Neuron (in vitro differentiated cells): ENCODE measurements at regions not wholly inside any gene's neighbourhood (a gene's known extent, or its start where the extent isn't known, plus 50 kb on each side); places are given as distances from the start of the nearest gene placed in this dataset.

Experiments
- H2AFZ ChIP-seq: one replicate; pipeline ENCODE4 v1.6.1; 2013; ENCODE audit warnings: low read depth, mild to moderate bottlenecking, inconsistent platforms, low read length, moderate library complexity
- H3K27me3 ChIP-seq: one replicate; pipeline ENCODE4 v1.6.1; 2013; ENCODE audit warnings: low read length; ENCODE audit not compliant: insufficient read depth
- H3K36me3 ChIP-seq: one replicate; pipeline ENCODE4 v1.6.1; 2013; ENCODE audit warnings: low read length; ENCODE audit not compliant: insufficient read depth
- H3K4me1 ChIP-seq: one replicate; pipeline ENCODE4 v1.6.1; 2013; ENCODE audit warnings: low read length; ENCODE audit not compliant: insufficient read depth
- H3K4me3 ChIP-seq: 2 replicates; pipeline ENCODE4 v1.5.1; 2013; ENCODE audit warnings: mild to moderate bottlenecking, low read length, moderate library complexity
- H3K9me3 ChIP-seq: one replicate; pipeline ENCODE4 v1.6.1; 2013; ENCODE audit warnings: low read length

GRCh38 chr18:37955201-37955600, 389.6 kb upstream of the CELF4 start:
- Histone ChIP-seq H3K36me3 (no peaks in the 10 kb centered on the region), H3K27me3 (no peaks in the 10 kb centered on the region)

GRCh38 chr18:37953876-37954275, 388.3 kb upstream of the CELF4 start:
- Histone ChIP-seq H3K4me3 (no peak overlapping the region), H3K27me3 (no peaks in the 10 kb centered on the region), H3K9me3 (no peaks in the 10 kb centered on the region), H3K36me3 (no peaks in the 10 kb centered on the region), H2AFZ (no peak overlapping the region), H3K4me1 (no peaks in the 10 kb centered on the region)

More at GRCh38 chr18:37955201-37955600, 389.6 kb upstream of the CELF4 start:
- Histone ChIP-seq H3K9me3 (no peaks in the 10 kb centered on the region), H2AFZ (no peak overlapping the region), H3K4me3 (no peak overlapping the region), H3K4me1 (no peaks in the 10 kb centered on the region)

GRCh38 chr18:37948471-37948870, 382.9 kb upstream of the CELF4 start:
- Histone ChIP-seq H2AFZ (no peak overlapping the region), H3K4me1 (no peaks in the 10 kb centered on the region), H3K4me3 (no peak overlapping the region), H3K27me3 (no peaks in the 10 kb centered on the region), H3K36me3 (no peaks in the 10 kb centered on the region), H3K9me3 (no peaks in the 10 kb centered on the region)

GRCh38 chr18:37946324-37946723, 380.7 kb upstream of the CELF4 start:
- Histone ChIP-seq H3K4me1 (no peaks in the 10 kb centered on the region), H3K4me3 (no peak overlapping the region), H2AFZ (no peak overlapping the region), H3K27me3 (no peaks in the 10 kb centered on the region), H3K9me3 (no peaks in the 10 kb centered on the region), H3K36me3 (no peaks in the 10 kb centered on the region)

- Histone ChIP-seq H3K36me3 (no peaks in the 10 kb centered on the region), H2AFZ (no peak overlapping the region), H3K4me3 (no peak overlapping the region), H3K9me3 (no peaks in the 10 kb centered on the region), H3K27me3 (no peaks in the 10 kb centered on the region), H3K4me1 (no peaks in the 10 kb centered on the region)
These were observed 379.2 kb upstream of the CELF4 start for GRCh38 chr18:37944700-37945270.

GRCh38 chr18:37937287-37937686, 371.7 kb upstream of the CELF4 start:
- no peaks in the 10 kb centered on the region for H3K4me1 ChIP-seq
- no peaks in the 10 kb centered on the region for H3K9me3 ChIP-seq
- H3K36me3 ChIP-seq = no peaks in the 10 kb centered on the region
- no peak overlapping the region for H3K4me3 ChIP-seq
- H2AFZ ChIP-seq = no peak overlapping the region
- no peaks in the 10 kb centered on the region for H3K27me3 ChIP-seq

- no peak overlapping the region for H2AFZ ChIP-seq
- H3K36me3 ChIP-seq = no peaks in the 10 kb centered on the region
- no peaks in the 10 kb centered on the region for H3K4me1 ChIP-seq
- H3K4me3 ChIP-seq = no peak overlapping the region
- H3K27me3 ChIP-seq = no peaks in the 10 kb centered on the region
- H3K9me3 ChIP-seq = no peaks in the 10 kb centered on the region
These were observed 369.5 kb upstream of the CELF4 start for GRCh38 chr18:37935086-37935485.

GRCh38 chr18:37930640-37931039, 365.0 kb upstream of the CELF4 start:
- Histone ChIP-seq H3K27me3 (no peaks in the 10 kb centered on the region), H3K9me3 (no peaks in the 10 kb centered on the region), H3K4me1 (no peaks in the 10 kb centered on the region)

GRCh38 chr18:37922162-37922561, 356.6 kb upstream of the CELF4 start:
- Histone ChIP-seq H3K4me3 (no peak overlapping the region), H3K9me3 (no peaks in the 10 kb centered on the region), H3K36me3 (no peaks in the 10 kb centered on the region), H3K27me3 (no peaks in the 10 kb centered on the region), H3K4me1 (no peaks in the 10 kb centered on the region), H2AFZ (no peak overlapping the region)

More at GRCh38 chr18:37930640-37931039, 365.0 kb upstream of the CELF4 start:
- no peaks in the 10 kb centered on the region for H3K36me3 ChIP-seq
- no peak overlapping the region for H2AFZ ChIP-seq
- H3K4me3 ChIP-seq = no peak overlapping the region

- H2AFZ ChIP-seq = no peak overlapping the region
- no peaks in the 10 kb centered on the region for H3K9me3 ChIP-seq
- H3K4me1 ChIP-seq = no peaks in the 10 kb centered on the region
- no peak overlapping the region for H3K4me3 ChIP-seq
- H3K36me3 ChIP-seq = no peaks in the 10 kb centered on the region
- H3K27me3 ChIP-seq = no peaks in the 10 kb centered on the region
These were observed 355.3 kb upstream of the CELF4 start for GRCh38 chr18:37920865-37921264.

- Histone ChIP-seq H3K9me3 (no peaks in the 10 kb centered on the region), H3K36me3 (no peaks in the 10 kb centered on the region), H3K27me3 (no peaks in the 10 kb centered on the region), H3K4me1 (no peaks in the 10 kb centered on the region), H3K4me3 (no peak overlapping the region), H2AFZ (no peak overlapping the region)
These were observed 347.5 kb upstream of the CELF4 start for GRCh38 chr18:37913051-37913450.

GRCh38 chr18:37902344-37902743, 336.7 kb upstream of the CELF4 start:
- Histone ChIP-seq H3K27me3 (no peaks in the 10 kb centered on the region), H3K36me3 (no peaks in the 10 kb centered on the region), H3K9me3 (no peaks in the 10 kb centered on the region), H3K4me1 (no peaks in the 10 kb centered on the region), H3K4me3 (no peak overlapping the region), H2AFZ (no peak overlapping the region)

GRCh38 chr18:37900326-37900725, 334.7 kb upstream of the CELF4 start:
- Histone ChIP-seq H3K36me3 (no peaks in the 10 kb centered on the region), H3K4me3 (no peak overlapping the region), H3K27me3 (no peaks in the 10 kb centered on the region), H3K4me1 (no peaks in the 10 kb centered on the region), H3K9me3 (no peaks in the 10 kb centered on the region), H2AFZ (no peak overlapping the region)

- Histone ChIP-seq H3K4me1 (no peaks in the 10 kb centered on the region), H3K36me3 (no peaks in the 10 kb centered on the region), H3K4me3 (no peak overlapping the region), H3K27me3 (no peaks in the 10 kb centered on the region), H2AFZ (no peak overlapping the region), H3K9me3 (no peaks in the 10 kb centered on the region)
These were observed 324.4 kb upstream of the CELF4 start for GRCh38 chr18:37889963-37890362.
